Activated CD4-positive, CD25-positive, alpha-beta regulatory T cell treated with anti-CD3 and anti-CD28 coated beads, Interleukin-2, amount 50 U/mL, for 16 hours (primary cell): ENCODE measurements at regions not wholly inside any gene's neighbourhood (a gene's known extent, or its start where the extent isn't known, plus 50 kb on each side); places are given as distances from the start of the nearest gene placed in this dataset.
"Not testable (repeated sequence)": the region's sequence is repeated elsewhere in the genome, so short reads cannot be mapped to it uniquely, and the experiment has no call there.

Source experiments
- DNase-seq: peaks from one replicate; pipeline ENCODE4 v3.0.0-alpha.2; 2020; ENCODE audit warnings: low read depth, low spot score

- no peak for DNase-seq
Observed at GRCh38 chr4:101730291-101731117, 60.0 kb upstream of the BANK1 start.

- DNase-seq = no peak
Observed at GRCh38 chr4:101727238-101727637, 63.3 kb upstream of the BANK1 start.

GRCh38 chr4:101724093-101724492 is 66.4 kb upstream of the BANK1 start:
- no peak for DNase-seq

GRCh38 chr4:101718810-101719209 is 71.7 kb upstream of the BANK1 start:
- DNase-seq = no peak

- no peak for DNase-seq
Observed at GRCh38 chr4:101711590-101712260, 78.8 kb upstream of the BANK1 start.

GRCh38 chr4:101710806-101711205 is 79.7 kb upstream of the BANK1 start:
- DNase-seq = no peak

GRCh38 chr4:101708293-101709039 is 82.1 kb upstream of the BANK1 start:
- no peak for DNase-seq

- DNase-seq = no peak
Observed at GRCh38 chr4:101707596-101707995, 82.9 kb upstream of the BANK1 start.

- no peak for DNase-seq
Observed at GRCh38 chr4:101706535-101707057, 83.9 kb upstream of the BANK1 start.

- DNase-seq = no peak
Observed at GRCh38 chr4:101701551-101701950, 89.0 kb upstream of the BANK1 start.

GRCh38 chr4:101699441-101700124 is 90.9 kb upstream of the BANK1 start:
- DNase-seq = no peak

GRCh38 chr4:101697266-101697665 is 93.3 kb upstream of the BANK1 start:
- no peak for DNase-seq

GRCh38 chr4:101696276-101697010 is 94.1 kb upstream of the BANK1 start:
- no peak for DNase-seq

- DNase-seq = no peak
Observed at GRCh38 chr4:101695176-101695575, 95.4 kb upstream of the BANK1 start.

- DNase-seq = not testable (repeated sequence)
Observed at GRCh38 chr4:101694403-101694802, 96.1 kb upstream of the BANK1 start.

GRCh38 chr4:101693842-101694398 is 96.6 kb upstream of the BANK1 start:
- no peak for DNase-seq

- no peak for DNase-seq
Observed at GRCh38 chr4:101689220-101689619, 101.3 kb upstream of the BANK1 start.

- no peak for DNase-seq
Observed at GRCh38 chr4:101685126-101685525, 105.4 kb upstream of the BANK1 start.

GRCh38 chr4:101682946-101683345 is 107.6 kb upstream of the BANK1 start:
- no peak for DNase-seq

GRCh38 chr4:101678180-101678579 is 112.3 kb upstream of the BANK1 start:
- DNase-seq = no peak

- no peak for DNase-seq
Observed at GRCh38 chr4:101670897-101671296, 119.6 kb upstream of the BANK1 start.
